ENCODE measurements at regions not wholly inside any gene's neighbourhood (a gene's known extent, or its start where the extent isn't known, plus 50 kb on each side); places are given as distances from the start of the nearest gene placed in this dataset.

GRCh38 chr1:81118550-81118949 is 682.2 kb upstream of the ADGRL2 start:
- TF ChIP-seq CTCF (IDR thresholded peaks at IDR 0.05; ENCODE audit: insufficient read depth, low read length) (no peak), POLR2AphosphoS5 (IDR thresholded peaks at IDR 0.05; ENCODE audit: low read depth) (no peak)
- TF ChIP-seq, protein P1, sequence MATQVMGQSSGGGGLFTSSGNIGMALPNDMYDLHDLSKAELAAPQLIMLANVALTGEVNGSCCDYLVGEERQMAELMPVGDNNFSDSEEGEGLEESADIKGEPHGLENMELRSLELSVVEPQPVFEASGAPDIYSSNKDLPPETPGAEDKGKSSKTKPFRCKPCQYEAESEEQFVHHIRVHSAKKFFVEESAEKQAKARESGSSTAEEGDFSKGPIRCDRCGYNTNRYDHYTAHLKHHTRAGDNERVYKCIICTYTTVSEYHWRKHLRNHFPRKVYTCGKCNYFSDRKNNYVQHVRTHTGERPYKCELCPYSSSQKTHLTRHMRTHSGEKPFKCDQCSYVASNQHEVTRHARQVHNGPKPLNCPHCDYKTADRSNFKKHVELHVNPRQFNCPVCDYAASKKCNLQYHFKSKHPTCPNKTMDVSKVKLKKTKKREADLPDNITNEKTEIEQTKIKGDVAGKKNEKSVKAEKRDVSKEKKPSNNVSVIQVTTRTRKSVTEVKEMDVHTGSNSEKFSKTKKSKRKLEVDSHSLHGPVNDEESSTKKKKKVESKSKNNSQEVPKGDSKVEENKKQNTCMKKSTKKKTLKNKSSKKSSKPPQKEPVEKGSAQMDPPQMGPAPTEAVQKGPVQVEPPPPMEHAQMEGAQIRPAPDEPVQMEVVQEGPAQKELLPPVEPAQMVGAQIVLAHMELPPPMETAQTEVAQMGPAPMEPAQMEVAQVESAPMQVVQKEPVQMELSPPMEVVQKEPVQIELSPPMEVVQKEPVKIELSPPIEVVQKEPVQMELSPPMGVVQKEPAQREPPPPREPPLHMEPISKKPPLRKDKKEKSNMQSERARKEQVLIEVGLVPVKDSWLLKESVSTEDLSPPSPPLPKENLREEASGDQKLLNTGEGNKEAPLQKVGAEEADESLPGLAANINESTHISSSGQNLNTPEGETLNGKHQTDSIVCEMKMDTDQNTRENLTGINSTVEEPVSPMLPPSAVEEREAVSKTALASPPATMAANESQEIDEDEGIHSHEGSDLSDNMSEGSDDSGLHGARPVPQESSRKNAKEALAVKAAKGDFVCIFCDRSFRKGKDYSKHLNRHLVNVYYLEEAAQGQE (IDR thresholded peaks at IDR 0.05; ENCODE audit: insufficient replicate concordance, low read depth): no peak
